SK-N-SH (cell line): ENCODE measurements at regions not wholly inside any gene's neighbourhood (a gene's known extent, or its start where the extent isn't known, plus 50 kb on each side); places are given as distances from the start of the nearest gene placed in this dataset.

Source experiments
- CHD2 ChIP-seq: fragments of 150-350 bp; IDR thresholded peaks from 2 replicates; pipeline ENCODE4 v1.6.1; 2018; ENCODE audit warnings: low read length; ENCODE audit not compliant: partially characterized antibody
- CTCF ChIP-seq: fragments of 200-600 bp; sonication (generic); IDR thresholded peaks from 2 replicates; pipeline ENCODE4 v1.6.1; 2017; ENCODE audit warnings: antibody characterized with exemption, mild to moderate bottlenecking, moderate library complexity
- EP300 ChIP-seq, 2 experiments: IDR thresholded peaks; 2 replicates each; pipeline versions ENCODE4 v1.4.0 to v1.6.1; 2012; ENCODE audit warnings: borderline replicate concordance in 1 of 2, low read depth in 1 of 2, low read length in 1 of 2
- EZH2phosphoT487 ChIP-seq: fragments of 200-600 bp; sonication (generic); IDR thresholded peaks from 2 replicates; pipeline ENCODE4 v1.6.1; 2017; ENCODE audit warnings: low read depth, mixed run types, mild to moderate bottlenecking, antibody characterized with exemption, moderate library complexity, borderline replicate concordance
- JUND ChIP-seq: IDR thresholded peaks from 2 replicates; pipeline ENCODE4 v1.4.0; 2012
- MXI1 ChIP-seq: IDR thresholded peaks from 2 replicates; pipeline ENCODE4 v1.6.1; 2012; ENCODE audit warnings: mild to moderate bottlenecking, low read depth, low read length, improper control_type of control experiment
- RAD21 ChIP-seq: IDR thresholded peaks from 2 replicates; pipeline ENCODE4 v1.6.1; 2012; ENCODE audit warnings: mild to moderate bottlenecking, low read length
- RXRA ChIP-seq: IDR thresholded peaks from 2 replicates; pipeline ENCODE4 v1.4.0; 2012; ENCODE audit warnings: low read depth, mild to moderate bottlenecking, borderline replicate concordance
- SIN3A ChIP-seq: IDR thresholded peaks from 2 replicates; pipeline ENCODE4 v1.6.1; 2012; ENCODE audit warnings: low read depth, mild to moderate bottlenecking, low read length, moderate library complexity, borderline replicate concordance

- TF ChIP-seq EP300 (IDR thresholded peaks at IDR 0.05; ENCODE audit: borderline replicate concordance in 1 of 2, low read depth in 1 of 2, low read length in 1 of 2) (no peak), CTCF (no peak), EZH2phosphoT487 (no peak), MXI1 (no peak), JUND (no peak), RXRA (no peak), RAD21 (no peak), SIN3A (no peak), CHD2 (no peak)
Observed at GRCh38 chr1:87803375-87803774, 474.7 kb downstream of the LMO4 start.
